CD4-positive, alpha-beta T cell treated with Interleukin-4 for 4 hours (primary cell): ENCODE measurements at regions not wholly inside any gene's neighbourhood (a gene's known extent, or its start where the extent isn't known, plus 50 kb on each side); places are given as distances from the start of the nearest gene placed in this dataset.
"Not testable (repeated sequence)": the region's sequence is repeated elsewhere in the genome, so short reads cannot be mapped to it uniquely, and the experiment has no call there.

Experiments used
- DNase-seq: peaks from one replicate; pipeline ENCODE4 v3.0.0-alpha.2; 2020

GRCh38 chr17:31609996-31610910, 218.8 kb downstream of the RAB11FIP4 start:
- DNase-seq: no peak

DNA sequence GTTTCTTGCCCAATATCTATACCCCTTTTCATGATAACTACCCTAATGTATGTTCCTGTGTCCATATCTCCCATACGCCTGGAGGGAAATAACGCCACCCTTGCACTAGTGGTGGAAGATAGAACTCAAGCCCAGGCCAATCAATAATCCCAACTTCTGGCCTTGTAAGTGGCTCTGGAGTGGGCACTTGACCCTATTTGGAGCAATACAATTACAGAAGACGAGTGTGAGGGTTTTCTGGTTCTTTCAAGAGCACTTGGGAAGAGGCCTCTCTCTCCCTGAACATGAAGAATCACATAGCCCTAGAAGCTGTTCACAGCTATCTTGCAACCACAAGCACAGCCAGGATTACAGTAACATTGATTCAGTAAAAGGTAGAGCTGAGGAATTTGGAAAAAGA, 217.9 kb downstream of the RAB11FIP4 start:
- DNase-seq: no peak

- no peak for DNase-seq
Measured at GRCh38 chr17:31608659-31609254, 217.3 kb downstream of the RAB11FIP4 start.

- no peak for DNase-seq
Measured at GRCh38 chr17:31605761-31606160, 214.3 kb downstream of the RAB11FIP4 start.

GRCh38 chr17:31604936-31605335, 213.5 kb downstream of the RAB11FIP4 start:
- DNase-seq: no peak

- not testable (repeated sequence) for DNase-seq
Measured at GRCh38 chr17:31600144-31600543, 208.7 kb downstream of the RAB11FIP4 start.

GRCh38 chr17:31598921-31599571, 207.6 kb downstream of the RAB11FIP4 start:
- no peak for DNase-seq

GRCh38 chr17:31598399-31598782, 206.9 kb downstream of the RAB11FIP4 start:
- DNase-seq: no peak

DNA sequence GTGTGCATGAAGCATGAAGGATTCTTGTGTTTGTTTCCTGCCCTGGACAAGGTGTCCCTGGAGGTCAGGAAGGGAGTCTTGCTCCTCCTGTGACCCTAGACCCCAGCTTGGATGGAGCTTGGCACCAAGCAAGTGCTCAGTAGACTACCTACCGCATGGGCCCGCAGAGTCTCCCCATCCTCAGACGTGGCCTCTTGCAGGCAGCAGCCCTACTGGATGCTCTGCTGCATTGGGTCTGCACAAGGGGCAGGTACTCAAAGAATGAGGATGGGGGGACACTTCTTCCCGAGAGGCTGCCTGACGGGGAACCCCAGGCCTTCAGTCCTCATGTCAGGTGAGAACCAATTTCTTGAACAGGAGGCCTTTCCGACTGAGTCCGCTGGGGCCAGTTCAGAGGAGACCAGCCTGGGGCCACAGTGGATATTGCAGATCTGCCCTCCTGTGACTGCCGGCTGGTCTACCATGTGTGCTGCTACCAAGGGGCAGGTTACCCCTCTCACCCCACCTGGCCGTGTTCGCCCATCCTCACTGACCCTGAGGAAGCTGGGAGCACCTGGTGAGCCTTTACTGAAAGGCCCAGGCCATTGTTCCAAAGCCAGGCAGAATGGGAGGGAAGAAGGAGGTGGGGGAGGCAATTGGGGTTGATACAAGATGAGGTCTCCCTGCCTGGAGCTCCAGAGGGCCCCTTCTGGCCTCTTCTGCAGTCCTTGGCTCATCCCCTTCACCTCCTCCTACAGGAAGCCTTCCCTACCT, 206.3 kb downstream of the RAB11FIP4 start:
- no peak for DNase-seq

DNA sequence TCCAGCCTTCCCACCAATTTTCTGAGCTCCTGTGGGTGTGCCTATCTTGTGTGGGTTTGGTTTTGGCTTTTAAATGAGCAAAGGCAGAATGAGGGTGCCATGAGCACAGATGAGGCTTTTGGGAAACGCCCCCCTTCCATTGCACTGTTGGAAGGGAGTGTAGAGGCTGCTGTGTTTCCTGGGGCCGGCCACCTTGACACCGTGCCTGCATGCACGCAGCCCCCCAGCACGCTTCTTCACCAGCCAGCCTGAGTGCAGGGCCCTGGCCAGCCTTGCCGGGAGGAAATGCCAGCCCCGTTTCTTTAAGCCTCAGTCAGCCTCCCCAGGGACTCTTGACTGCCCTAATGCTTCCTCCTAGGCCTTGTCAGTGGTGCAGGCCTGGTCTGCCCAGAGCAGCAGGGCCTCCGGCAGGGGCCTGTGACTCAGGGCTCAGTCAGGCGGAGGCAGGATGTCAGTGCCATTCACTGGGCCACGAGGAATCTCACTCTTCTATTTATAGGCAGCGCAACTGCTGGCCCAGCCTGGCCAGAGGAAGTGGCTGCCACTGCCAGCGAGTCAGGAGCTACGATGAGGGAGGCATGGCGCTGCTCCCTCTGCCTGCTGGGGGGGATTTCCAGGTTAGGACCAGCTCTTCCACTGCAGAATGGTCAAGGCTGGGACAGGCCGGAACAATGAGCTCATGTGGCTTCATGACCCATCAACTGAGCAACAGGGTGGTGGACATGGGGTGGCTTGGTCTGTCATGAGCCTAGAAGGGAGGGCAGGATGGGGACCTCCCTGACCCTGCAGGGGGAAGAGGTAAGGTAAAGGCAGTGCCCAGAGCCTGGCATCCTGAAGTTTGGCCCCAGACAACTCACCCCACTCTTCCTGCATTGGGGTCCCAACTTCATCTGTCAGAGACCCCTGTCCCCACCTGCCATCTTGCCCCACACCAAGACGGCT, 205.2 kb downstream of the RAB11FIP4 start:
- DNase-seq: no peak

- no peak for DNase-seq
Measured at GRCh38 chr17:31595666-31596381, 204.3 kb downstream of the RAB11FIP4 start.

DNA sequence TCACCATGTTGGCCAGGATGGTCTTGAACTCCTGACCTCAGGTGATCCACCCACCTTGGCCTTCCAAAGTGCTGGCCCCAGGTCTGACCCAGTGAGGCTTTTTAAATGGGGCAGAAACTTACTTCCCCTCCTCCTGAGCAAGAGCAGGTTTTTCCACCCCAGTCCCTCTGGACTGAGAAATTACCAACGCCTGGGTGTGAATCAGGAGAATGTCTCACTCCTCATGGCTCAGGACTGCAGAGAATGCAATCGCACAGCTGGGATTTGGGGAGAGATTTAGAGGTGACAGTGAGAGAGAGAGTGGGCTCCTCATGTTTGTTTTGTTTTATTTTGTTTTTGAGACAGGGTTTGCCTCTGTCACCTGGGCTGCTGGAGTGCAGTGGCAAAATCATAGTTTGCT, 203.6 kb downstream of the RAB11FIP4 start:
- no peak for DNase-seq

GRCh38 chr17:31594416-31594815, 202.9 kb downstream of the RAB11FIP4 start:
- no peak for DNase-seq

DNA sequence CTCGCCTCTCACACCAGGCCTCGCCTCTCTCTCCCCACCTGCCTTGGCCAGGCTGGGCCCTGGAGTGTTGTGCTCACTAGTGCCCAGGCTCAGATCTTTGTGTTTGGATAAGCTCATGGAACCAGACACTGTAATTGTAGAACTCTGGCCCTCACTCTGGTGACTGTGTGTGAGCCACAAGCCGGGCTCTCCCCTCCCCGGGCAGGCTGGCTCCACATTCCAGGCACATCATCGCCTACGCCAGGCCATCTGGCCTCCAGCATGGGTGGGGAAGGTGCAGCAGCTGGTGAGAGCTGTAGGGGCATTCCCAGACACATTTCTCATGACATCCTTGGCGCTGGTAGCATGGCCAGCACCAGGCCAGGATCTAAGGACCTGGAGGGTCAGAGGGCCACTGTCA, 202.3 kb downstream of the RAB11FIP4 start:
- DNase-seq: no peak

DNA sequence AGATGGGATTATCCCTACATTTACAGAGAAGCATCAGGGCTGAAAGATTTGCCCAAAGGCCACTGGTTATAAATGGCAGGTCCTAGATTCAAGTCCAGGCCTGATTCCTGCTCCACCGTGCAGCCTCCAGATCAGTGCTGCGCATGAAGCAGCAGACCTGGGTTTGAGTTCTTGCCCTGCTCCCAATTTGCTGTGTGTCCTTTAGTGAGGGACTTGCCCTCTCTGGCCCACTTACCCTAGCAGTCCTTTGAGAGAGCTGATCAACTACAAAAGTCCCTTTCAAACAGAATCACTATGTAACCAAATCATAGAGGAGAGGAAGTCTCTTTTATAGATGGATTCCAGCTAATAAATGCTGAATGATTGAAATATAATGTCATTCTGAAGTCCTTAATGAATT, 200.4 kb downstream of the RAB11FIP4 start:
- no peak for DNase-seq

- no peak for DNase-seq
Measured at GRCh38 chr17:31588512-31588911, 197.0 kb downstream of the RAB11FIP4 start.

- no peak for DNase-seq
Measured at GRCh38 chr17:31588034-31588433, 196.6 kb downstream of the RAB11FIP4 start.
